Natural killer cell (primary cell): ENCODE measurements at regions not wholly inside any gene's neighbourhood (a gene's known extent, or its start where the extent isn't known, plus 50 kb on each side); places are given as distances from the start of the nearest gene placed in this dataset.

Source experiments
- ATAC-seq, 3 donors: fragments of 150-1000 bp in 2 of 3; fragments of 200-7000 bp in 1 of 3; cut with Tn5 transposase; 1 replicate in 1 of 3; 2 replicates in 2 of 3; pipeline ENCODE4 v1.10.0; 2021; ENCODE audit warnings: mild to moderate bottlenecking in 2 of 3, moderate library complexity in 2 of 3
- DNase-seq, 2 donors: peaks; one replicate each; pipeline versions ENCODE4 v3.0.0 to v3.0.0-alpha.2; 2013 to 2021; ENCODE audit warnings: mixed read lengths in 1 of 2
- H3K27ac ChIP-seq: one replicate; pipeline ENCODE4 v1.5.1; 2013; ENCODE audit warnings: mild to moderate bottlenecking, low read length
- H3K27me3 ChIP-seq: one replicate; pipeline ENCODE4 v1.6.1; 2013; ENCODE audit warnings: low read length; ENCODE audit not compliant: control insufficient read depth, insufficient read depth
- H3K36me3 ChIP-seq: one replicate; pipeline ENCODE4 v1.6.1; 2013; ENCODE audit warnings: low read length; ENCODE audit not compliant: control insufficient read depth, insufficient read depth
- H3K4me1 ChIP-seq: one replicate; pipeline ENCODE4 v1.6.1; 2013; ENCODE audit warnings: low read length; ENCODE audit not compliant: control insufficient read depth, insufficient read depth
- H3K4me3 ChIP-seq: one replicate; pipeline ENCODE4 v1.5.1; 2013; ENCODE audit warnings: low read length
- H3K9me3 ChIP-seq: one replicate; pipeline ENCODE4 v1.6.1; 2013; ENCODE audit warnings: low read length; ENCODE audit not compliant: control insufficient read depth, insufficient read depth
- H3K27ac Mint-ChIP-seq, 2 donors: one replicate each; pipeline ENCODE4 v1.8.0; 2022; ENCODE audit warnings: mild to moderate bottlenecking in 2 of 2, mixed read lengths in 2 of 2, moderate library complexity in 1 of 2
- H3K27me3 Mint-ChIP-seq, 2 donors: one replicate each; pipeline ENCODE4 v1.8.0; 2022; ENCODE audit warnings: low read depth in 2 of 2, mixed read lengths in 2 of 2
- H3K36me3 Mint-ChIP-seq: one replicate; pipeline ENCODE4 v1.8.0; 2022; ENCODE audit warnings: mixed read lengths
- H3K4me1 Mint-ChIP-seq, 2 donors: one replicate each; pipeline ENCODE4 v1.8.0; 2022; ENCODE audit warnings: mixed read lengths in 2 of 2
- H3K4me3 Mint-ChIP-seq: one replicate; pipeline ENCODE4 v1.8.0; 2022; ENCODE audit warnings: mild to moderate bottlenecking, moderate library complexity, mixed read lengths
- H3K9me3 Mint-ChIP-seq, 2 donors: one replicate each; pipeline ENCODE4 v1.8.0; 2022; ENCODE audit warnings: mixed read lengths in 2 of 2
- CTCF ChIP-seq: fragments of 200-600 bp; IDR thresholded peaks from one replicate; pipeline ENCODE4 v1.8.0; 2022; ENCODE audit warnings: antibody characterized with exemption
- WGBS: methylation state at CpG from one replicate; pipeline ENCODE4 v1.1.7; 2013; ENCODE audit warnings: missing lambda C conversion rate; ENCODE audit not compliant: insufficient coverage; 5-methylcytosine and 5-hydroxymethylcytosine counted together
- intact Hi-C: fragments of 100-400 bp; cut with micrococcal nuclease; formaldehyde crosslinking; loops from one replicate; pipeline ENCODE4 v1.14.2; 2022

DNA sequence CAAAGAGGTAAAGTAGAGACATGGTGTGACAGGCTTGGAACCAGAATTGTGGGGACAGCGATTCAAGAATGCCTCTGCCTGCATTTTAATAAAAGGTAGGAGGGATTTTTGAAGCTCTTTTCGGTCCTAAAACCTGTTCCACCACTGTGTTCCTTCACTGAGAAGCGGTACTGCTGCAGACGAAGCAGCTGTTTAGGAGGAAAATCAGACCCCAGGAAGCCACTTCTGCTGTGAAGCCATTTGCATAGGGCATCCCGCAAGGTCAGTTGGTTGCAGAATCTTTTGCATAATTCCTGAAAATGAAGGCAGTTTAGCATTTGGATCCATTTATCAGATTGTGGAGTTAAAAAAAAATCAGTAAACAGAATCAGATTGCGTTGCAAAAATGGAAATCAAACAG is 183.3 kb upstream of the PRKCQ start:
- H3K4me1 Mint-ChIP-seq, result no peaks in the 10 kb centered on the region
- Histone ChIP-seq H3K27ac (no peak overlapping the region), H3K4me1 (no peaks in the 10 kb centered on the region), H3K9me3 (no peaks in the 10 kb centered on the region), H3K27me3 (peaks cover 2% of the 10 kb centered on the region), H3K36me3 (no peaks in the 10 kb centered on the region), H3K4me3 (no peak overlapping the region)
- TF ChIP-seq CTCF, result no peak
- H3K9me3 Mint-ChIP-seq, result no peaks in the 10 kb centered on the region
- H3K4me3 Mint-ChIP-seq, result no peak overlapping the region
- intact Hi-C loops, result no loop called here
- no peaks in the 10 kb centered on the region for H3K36me3 Mint-ChIP-seq
- 61% methylated on average over 6 of the region's 6 CpGs for WGBS
- DNase-seq (no peak), ATAC-seq (no peak)
- peaks cover 41 to 67% of the 10 kb centered on the region in 2 donors for H3K27me3 Mint-ChIP-seq
- H3K27ac Mint-ChIP-seq, result no peak overlapping the region

DNA sequence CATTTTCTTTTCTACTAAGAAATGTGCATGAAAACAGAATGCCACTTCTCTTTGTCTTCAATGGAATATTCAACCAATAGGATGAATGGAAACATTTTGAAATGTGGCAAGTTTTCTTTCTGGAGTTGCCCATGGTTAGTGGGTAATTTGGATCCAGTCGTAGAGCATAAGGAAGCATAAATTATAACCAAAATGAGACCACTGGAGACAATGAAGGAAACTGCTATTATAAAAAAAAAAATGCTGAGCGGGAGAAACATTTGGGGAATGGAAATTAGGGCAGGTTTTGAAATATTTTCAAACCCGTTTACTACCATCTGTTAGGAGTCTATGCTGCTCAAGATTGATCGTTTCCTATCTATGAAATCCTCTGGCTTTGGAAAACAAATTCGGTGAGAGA is 182.9 kb upstream of the PRKCQ start:
- Mint-ChIP-seq H3K36me3 (no peaks in the 10 kb centered on the region), H3K27ac (no peak overlapping the region), H3K4me1 (no peaks in the 10 kb centered on the region), H3K9me3 (no peaks in the 10 kb centered on the region), H3K27me3 (peaks cover 42 to 71% of the 10 kb centered on the region in 2 donors), H3K4me3 (no peak overlapping the region)
- no peaks in the 10 kb centered on the region for H3K9me3 ChIP-seq
- no peak for DNase-seq
- TF ChIP-seq CTCF, result no peak
- no peak for ATAC-seq
- intact Hi-C loops, result no loop called here
- no peaks in the 10 kb centered on the region for H3K36me3 ChIP-seq
- no peaks in the 10 kb centered on the region for H3K4me1 ChIP-seq
- peaks cover 2% of the 10 kb centered on the region for H3K27me3 ChIP-seq
- no peak overlapping the region for H3K27ac ChIP-seq
- no peak overlapping the region for H3K4me3 ChIP-seq
- WGBS, result 65% methylated on average over 5 of the region's 5 CpGs

- DNase-seq (no peak), ATAC-seq (no peak)
- no peak for TF ChIP-seq CTCF
- Histone ChIP-seq H3K27ac (no peak overlapping the region), H3K27me3 (peaks cover 5% of the 10 kb centered on the region), H3K36me3 (no peaks in the 10 kb centered on the region), H3K4me3 (no peak overlapping the region), H3K9me3 (no peaks in the 10 kb centered on the region), H3K4me1 (no peaks in the 10 kb centered on the region)
- 75% methylated on average over 1 of the region's 1 CpG for WGBS
- intact Hi-C loops, result no loop called here
- Mint-ChIP-seq H3K4me3 (no peak overlapping the region), H3K27me3 (peaks cover 50 to 78% of the 10 kb centered on the region in 2 donors), H3K36me3 (no peaks in the 10 kb centered on the region), H3K9me3 (no peaks in the 10 kb centered on the region), H3K27ac (no peak overlapping the region), H3K4me1 (no peaks in the 10 kb centered on the region)
Measured at GRCh38 chr10:6759961-6760360, 179.9 kb upstream of the PRKCQ start.

- DNase-seq, result no peak
- intact Hi-C loops, result no loop called here
- WGBS, result 55% methylated on average over 7 of the region's 7 CpGs
Measured at GRCh38 chr10:6757158-6757557, 177.1 kb upstream of the PRKCQ start.

More at GRCh38 chr10:6757158-6757557, 177.1 kb upstream of the PRKCQ start:
- H3K9me3 Mint-ChIP-seq, result no peaks in the 10 kb centered on the region
- ATAC-seq, result no peak
- Histone ChIP-seq H3K27me3 (peaks cover 5% of the 10 kb centered on the region), H3K27ac (no peak overlapping the region), H3K4me1 (no peaks in the 10 kb centered on the region), H3K9me3 (no peaks in the 10 kb centered on the region), H3K36me3 (no peaks in the 10 kb centered on the region), H3K4me3 (no peak overlapping the region)
- no peaks in the 10 kb centered on the region for H3K36me3 Mint-ChIP-seq
- H3K27ac Mint-ChIP-seq, result no peak overlapping the region
- peaks cover 39 to 68% of the 10 kb centered on the region in 2 donors for H3K27me3 Mint-ChIP-seq
- TF ChIP-seq CTCF, result no peak
- H3K4me3 Mint-ChIP-seq, result no peak overlapping the region
- H3K4me1 Mint-ChIP-seq, result no peaks in the 10 kb centered on the region
